PFSK-1 (cell line): ENCODE measurements at regions not wholly inside any gene's neighbourhood (a gene's known extent, or its start where the extent isn't known, plus 50 kb on each side); places are given as distances from the start of the nearest gene placed in this dataset.

Experiments used
- FOXP2 ChIP-seq: optimal IDR thresholded peaks from 2 replicates; pipeline ENCODE3; 2011; ENCODE audit warnings: borderline replicate concordance, control low read depth, inconsistent platforms; ENCODE audit not compliant: insufficient read depth; ENCODE audit errors: extremely low read length, extremely low read depth
- POLR2AphosphoS5 ChIP-seq: IDR thresholded peaks from 2 replicates; pipeline ENCODE4 v1.6.1; 2012; ENCODE audit warnings: low read depth, mild to moderate bottlenecking, control low read depth, low read length, moderate library complexity
- SIN3A ChIP-seq: IDR thresholded peaks from 2 replicates; pipeline ENCODE4 v1.6.1; 2012; ENCODE audit warnings: mild to moderate bottlenecking, low read length, moderate library complexity, borderline replicate concordance; ENCODE audit not compliant: insufficient read depth
- TAF1 ChIP-seq: IDR thresholded peaks from 2 replicates; pipeline ENCODE4 v1.6.1; 2012; ENCODE audit warnings: low read length, control low read depth, borderline replicate concordance; ENCODE audit not compliant: insufficient read depth
- TF ChIP-seq, protein P1 (sequence below), 2 experiments: IDR thresholded peaks; 2 replicates each; pipeline versions ENCODE4 v1.6.1 to v1.8.0; 2011 to 2012; ENCODE audit warnings: low read depth in 2 of 2, low read length in 2 of 2, control low read depth in 1 of 2, inconsistent platforms in 1 of 2, mild to moderate bottlenecking in 1 of 2, moderate library complexity in 1 of 2; ENCODE audit not compliant: insufficient read depth in 1 of 2

DNA sequence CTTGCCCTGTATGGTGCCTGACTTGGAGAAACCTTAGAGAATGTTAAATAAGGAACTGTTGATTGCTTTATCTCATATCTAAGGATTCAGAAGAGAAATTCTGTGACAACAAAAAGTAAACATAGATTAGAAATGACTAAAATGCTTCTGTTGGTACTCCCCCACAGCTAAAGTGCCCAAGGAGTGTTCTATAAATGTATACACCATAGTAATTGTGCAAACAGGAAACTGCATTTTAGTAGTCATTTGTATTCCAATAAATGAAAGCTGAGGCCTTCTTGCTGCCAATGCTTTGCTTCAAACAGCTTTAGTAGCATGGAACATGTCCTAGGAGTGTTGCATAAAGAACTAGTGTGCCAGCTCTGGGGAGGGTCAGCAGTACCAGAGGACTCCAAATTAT is 343.7 kb upstream of the IRAK1BP1 start:
- no peak for TF ChIP-seq TAF1
- TF ChIP-seq, protein P1, sequence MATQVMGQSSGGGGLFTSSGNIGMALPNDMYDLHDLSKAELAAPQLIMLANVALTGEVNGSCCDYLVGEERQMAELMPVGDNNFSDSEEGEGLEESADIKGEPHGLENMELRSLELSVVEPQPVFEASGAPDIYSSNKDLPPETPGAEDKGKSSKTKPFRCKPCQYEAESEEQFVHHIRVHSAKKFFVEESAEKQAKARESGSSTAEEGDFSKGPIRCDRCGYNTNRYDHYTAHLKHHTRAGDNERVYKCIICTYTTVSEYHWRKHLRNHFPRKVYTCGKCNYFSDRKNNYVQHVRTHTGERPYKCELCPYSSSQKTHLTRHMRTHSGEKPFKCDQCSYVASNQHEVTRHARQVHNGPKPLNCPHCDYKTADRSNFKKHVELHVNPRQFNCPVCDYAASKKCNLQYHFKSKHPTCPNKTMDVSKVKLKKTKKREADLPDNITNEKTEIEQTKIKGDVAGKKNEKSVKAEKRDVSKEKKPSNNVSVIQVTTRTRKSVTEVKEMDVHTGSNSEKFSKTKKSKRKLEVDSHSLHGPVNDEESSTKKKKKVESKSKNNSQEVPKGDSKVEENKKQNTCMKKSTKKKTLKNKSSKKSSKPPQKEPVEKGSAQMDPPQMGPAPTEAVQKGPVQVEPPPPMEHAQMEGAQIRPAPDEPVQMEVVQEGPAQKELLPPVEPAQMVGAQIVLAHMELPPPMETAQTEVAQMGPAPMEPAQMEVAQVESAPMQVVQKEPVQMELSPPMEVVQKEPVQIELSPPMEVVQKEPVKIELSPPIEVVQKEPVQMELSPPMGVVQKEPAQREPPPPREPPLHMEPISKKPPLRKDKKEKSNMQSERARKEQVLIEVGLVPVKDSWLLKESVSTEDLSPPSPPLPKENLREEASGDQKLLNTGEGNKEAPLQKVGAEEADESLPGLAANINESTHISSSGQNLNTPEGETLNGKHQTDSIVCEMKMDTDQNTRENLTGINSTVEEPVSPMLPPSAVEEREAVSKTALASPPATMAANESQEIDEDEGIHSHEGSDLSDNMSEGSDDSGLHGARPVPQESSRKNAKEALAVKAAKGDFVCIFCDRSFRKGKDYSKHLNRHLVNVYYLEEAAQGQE (IDR thresholded peaks at IDR 0.05; ENCODE audit: insufficient read depth in 1 of 2, low read depth in 2 of 2, low read length in 2 of 2): no peak
- TF ChIP-seq SIN3A: no peak
- TF ChIP-seq FOXP2: no peak
- no peak for TF ChIP-seq POLR2AphosphoS5
